GM21360 (cell line): ENCODE measurements at regions not wholly inside any gene's neighbourhood (a gene's known extent, or its start where the extent isn't known, plus 50 kb on each side); places are given as distances from the start of the nearest gene placed in this dataset.
"Not testable (repeated sequence)": the region's sequence is repeated elsewhere in the genome, so short reads cannot be mapped to it uniquely, and the experiment has no call there.

Experiments
- ATAC-seq: cut with Tn5 transposase; IDR thresholded peaks from one replicate; pipeline ENCODE4 v1.9.1; 2021; ENCODE audit warnings: mild to moderate bottlenecking, moderate library complexity; ENCODE audit not compliant: unreplicated experiment

DNA sequence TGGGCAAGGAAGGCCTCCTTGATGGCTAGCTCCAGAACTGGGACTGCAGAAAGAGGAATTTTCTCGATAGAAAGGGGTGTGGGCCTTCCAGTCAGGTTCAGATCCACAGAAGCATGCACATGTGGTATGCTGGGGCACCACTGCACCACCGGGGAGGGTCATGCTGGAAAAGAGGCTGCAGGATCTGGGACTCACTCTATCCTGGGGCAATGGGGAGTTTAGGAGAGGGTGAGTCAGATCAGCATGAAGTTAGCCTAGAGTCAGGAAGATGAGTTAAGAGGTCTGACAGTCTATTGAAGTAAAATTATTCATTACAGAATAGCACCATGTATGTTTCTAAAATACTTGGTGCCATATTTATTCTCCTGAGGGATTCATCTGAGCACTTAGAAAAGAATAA is 130.2 kb upstream of the TOPAZ1 start:
- no peak for ATAC-seq

DNA sequence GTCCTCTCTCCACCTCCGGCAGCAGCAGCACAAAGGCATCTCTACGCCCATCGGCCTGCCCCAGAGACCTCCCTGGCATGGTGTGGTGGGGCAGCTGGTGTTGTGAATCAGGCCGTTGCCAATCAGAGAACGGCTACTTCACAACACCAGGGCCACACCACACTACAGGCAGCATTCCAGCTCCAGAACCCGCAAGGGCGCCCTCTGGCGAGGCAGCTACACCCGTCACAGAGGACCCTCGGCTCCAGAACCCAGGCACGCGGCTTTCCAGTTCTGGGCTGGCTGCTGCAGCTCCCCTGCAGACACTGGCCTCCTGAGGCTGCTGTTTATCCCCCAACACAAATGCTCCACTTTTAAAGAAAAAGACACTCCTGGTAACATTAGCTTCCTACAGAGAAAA is 127.5 kb upstream of the TOPAZ1 start:
- ATAC-seq = peak; percentile 51

DNA sequence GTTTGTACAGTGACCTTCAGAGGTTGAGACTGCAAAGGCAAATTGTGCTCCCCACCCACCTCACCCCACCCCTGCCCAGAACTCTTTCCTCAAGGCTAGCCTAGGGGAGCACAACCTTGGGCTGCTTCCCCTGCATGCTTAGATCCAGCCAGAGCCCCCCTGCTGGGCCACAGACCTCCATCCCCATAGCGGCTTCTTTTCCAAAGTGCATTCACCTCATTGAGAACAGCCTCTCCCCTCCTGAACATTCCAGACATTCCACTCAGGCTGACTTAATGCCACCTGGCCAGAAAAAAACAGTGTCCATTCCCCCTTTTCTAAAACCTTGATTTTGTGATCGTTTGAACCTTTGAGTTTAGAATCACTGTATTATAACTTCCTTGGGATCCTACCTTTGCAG is 124.4 kb upstream of the TOPAZ1 start:
- ATAC-seq = no peak

DNA sequence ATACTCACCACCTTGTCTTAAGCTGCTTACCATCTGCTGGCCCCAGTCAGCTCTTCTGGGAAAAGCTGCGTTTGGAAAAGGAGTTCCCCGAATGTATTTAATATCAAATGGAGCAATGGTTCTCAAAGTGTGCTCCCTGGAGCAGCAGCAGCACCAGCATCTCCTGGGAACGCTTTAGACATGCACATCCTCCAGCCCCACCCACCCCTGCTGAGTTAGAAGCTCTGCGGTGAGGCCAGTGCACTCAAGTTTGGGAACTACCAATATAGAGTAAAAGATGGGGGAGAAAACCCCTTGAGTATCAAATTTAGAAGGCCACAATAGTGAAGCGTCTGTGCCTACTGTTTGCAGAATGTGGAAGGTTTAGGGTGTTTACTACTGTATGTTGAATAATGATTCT is 124.0 kb upstream of the TOPAZ1 start:
- ATAC-seq = no peak

DNA sequence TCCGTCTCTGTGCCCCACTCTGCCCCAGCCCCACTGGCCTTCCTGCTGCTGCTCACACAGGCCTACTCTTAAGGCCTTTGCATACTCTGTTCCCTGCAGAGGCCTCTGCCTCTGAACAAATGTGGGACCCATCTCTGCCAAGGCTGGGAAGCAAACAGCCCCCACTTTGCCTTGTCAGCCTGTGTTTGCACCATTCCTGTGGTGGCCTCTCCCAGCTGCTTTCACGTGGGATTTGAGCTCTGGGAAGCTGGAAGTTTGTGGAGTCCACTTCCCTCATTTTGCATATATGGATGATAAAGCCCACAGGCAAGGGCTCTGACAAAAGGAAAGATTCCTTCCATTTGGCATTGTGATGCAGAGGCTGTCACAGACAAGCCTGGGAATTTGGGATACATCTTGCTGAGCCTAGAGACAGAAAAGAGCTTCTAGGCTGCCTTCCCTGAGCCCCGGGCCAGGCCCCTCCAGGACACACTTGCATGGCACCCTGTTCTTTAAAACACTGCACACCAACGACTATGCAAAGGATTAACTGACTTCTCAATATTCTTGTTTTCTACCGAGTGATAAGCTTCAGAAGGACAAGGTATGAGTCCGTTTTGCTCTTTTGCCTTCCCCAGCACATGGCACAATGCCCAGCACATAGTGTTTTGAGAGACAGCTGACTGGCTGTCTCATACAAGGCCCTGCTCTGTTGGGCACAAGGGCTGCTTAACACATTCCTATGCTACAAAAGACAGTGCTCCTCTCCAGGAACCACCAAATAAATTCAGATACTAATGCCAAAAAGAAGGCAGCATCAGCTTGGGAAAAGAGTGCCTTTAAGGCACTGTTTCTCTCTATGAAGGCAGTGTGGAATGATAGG is 120.7 kb upstream of the TOPAZ1 start:
- ATAC-seq = no peak

DNA sequence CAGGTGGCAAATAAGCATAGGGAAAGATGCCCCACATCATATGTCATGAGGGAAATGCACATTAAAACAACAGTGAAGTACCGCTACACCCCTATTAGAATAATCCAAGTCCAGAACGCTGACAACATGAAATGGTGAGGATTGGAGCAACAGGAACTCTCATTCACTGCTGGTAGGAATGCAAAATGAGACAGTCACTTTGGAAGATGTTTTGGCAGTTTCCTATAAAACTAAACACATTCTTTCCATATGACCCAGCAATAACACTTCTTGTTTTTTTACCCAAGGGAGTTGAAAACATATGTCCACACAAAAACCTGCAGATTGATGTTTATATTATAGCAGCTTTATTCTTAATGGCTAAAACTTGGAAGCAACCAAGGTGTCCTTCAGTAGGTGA is 116.4 kb upstream of the TOPAZ1 start:
- ATAC-seq = no peak

DNA sequence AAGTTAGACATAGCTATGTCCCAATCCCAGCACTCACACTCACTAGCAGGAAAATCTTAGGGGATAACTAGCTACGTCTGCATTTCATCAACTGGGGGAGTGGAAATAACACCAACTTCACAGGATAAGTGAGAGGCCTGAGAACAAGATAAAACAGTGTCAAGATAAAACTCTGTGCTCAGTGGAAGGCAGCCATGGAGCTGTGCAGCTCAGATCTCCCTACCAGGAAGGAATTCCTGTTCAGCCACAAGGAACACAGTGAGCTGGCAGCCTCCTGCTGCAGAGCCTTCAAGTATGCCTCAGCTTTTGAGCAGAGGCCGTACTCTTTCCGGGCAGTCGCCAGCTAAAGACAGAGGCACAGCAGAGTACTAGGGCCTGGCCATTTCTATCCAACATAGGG is 115.8 kb upstream of the TOPAZ1 start:
- ATAC-seq = no peak

DNA sequence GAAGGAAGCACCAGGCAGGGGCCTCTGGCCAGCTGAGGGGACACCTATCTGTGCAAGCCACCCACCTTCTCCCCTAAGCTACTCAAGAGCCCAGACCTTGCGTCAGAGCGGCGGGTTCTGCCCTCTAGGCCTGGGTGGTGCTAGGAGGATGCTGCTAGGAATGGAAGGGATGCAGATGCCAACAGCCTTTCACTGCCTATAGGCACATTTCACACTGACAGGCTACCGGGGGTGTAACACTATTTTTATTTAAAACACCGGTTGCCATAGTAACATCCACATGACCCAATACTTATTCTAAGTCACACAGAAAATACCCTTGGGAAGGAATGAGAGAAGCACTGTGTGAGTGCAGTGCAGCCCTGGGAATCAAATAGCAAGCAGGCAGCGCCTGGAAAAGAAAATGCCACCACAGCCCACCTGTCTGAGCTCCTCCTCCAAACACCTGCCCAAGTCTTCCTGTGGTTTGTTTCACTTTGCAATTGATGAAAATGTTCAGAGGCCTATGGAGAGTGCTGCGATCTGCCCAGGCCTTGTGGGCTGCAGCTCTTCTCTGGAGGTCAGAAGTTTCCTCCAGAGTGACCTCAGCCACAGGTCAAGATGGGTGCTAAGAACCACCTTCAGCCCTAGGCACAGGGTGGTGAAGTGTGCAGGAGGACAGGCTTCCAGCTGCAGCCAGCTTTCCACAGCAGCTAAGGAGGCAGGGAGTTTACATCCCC is 113.5 kb upstream of the TOPAZ1 start:
- no peak for ATAC-seq

DNA sequence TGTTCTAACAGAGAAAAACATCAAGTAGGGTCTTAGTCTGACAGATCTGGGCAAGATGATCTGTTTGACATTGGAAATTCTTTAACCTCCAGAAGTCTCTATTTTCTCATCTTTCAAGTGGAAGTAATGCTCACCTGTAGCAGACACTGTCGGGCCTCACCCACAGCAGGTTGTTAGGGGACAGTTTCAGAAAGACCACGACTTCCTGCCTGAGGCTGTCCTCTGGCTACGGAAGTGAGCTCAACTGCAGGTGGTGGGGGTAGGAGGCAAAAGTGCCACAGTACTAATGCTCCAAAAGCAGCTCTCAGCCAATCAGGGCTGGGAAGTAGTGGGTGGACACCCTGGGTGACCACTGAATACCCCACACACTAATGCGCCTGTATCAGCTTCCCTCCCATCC is 111.4 kb upstream of the TOPAZ1 start:
- no peak for ATAC-seq

DNA sequence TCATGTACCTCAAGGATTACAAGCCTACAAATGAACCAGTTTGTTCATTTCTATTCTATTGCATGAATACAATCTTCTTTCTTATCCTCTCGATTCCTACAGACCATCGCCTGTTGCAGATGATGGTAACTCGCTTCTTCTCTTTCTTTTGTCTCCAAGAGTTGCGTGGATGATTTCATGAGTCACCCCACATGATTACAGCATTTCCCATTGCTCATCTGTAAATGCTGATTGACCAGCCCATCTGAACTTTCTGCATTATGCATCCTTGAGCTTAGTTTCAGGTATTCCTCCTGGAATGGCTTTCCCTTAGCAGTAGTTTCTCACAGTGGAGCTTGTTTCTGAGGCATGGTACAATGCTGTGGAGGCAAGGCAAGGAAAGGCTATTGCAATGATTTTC is 109.6 kb upstream of the TOPAZ1 start:
- ATAC-seq = no peak

DNA sequence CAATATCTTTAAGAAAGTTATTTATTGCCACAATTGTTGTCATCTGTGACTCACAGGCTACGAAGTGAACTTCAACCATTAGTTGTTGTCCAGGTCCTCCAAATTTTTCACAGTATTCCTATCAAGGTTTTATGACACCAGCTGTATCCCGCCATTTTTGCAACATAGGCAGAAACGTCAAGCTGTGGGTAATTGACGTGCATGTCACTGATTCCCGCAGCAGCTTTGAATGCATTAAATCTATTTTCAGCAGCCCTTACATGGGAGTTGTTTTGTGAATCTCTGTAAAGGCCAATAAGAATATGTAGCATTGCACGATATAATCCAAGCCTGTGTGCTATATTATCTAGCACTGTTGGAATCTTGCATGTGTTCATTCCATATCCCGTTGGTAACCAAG is 109.1 kb upstream of the TOPAZ1 start:
- no peak for ATAC-seq

DNA sequence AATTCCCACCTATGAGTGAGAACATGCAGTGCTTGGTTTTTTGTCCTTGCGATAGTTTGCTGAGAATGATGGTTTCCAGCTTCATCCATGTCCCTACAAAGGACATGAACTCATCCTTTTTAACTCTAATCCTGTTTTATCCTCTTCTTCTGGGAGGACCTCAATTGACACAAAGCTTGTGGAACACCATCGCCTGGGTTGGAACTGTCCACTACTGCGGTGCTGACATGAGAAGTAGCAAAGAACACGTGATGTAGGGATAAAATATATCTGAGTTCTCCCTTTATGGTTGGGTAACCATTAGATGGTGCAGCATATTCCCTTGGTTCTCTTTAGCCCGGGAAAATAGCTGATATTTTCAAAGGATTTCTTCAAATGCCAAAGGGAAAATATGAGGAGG is 105.3 kb upstream of the TOPAZ1 start:
- no peak for ATAC-seq

DNA sequence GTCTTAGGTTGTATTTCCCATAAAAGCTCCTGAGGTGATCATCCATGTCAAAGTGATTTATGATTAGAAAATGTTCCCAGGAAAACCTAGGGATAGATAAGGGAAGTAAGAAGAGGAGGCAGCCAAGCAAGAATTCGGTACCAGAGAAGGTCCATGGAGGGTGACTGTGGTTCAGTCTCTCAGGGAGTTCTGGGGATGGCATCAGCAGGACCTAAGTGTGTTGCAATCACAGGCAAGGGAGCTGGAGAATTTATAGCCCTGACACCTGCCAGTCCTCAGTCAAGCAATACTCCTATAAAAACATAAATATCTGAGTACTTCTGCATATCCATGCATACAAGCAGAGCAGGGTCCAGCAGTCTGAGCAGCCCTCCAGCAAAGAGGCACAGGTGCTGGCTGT is 95.6 kb upstream of the TOPAZ1 start:
- no peak for ATAC-seq

DNA sequence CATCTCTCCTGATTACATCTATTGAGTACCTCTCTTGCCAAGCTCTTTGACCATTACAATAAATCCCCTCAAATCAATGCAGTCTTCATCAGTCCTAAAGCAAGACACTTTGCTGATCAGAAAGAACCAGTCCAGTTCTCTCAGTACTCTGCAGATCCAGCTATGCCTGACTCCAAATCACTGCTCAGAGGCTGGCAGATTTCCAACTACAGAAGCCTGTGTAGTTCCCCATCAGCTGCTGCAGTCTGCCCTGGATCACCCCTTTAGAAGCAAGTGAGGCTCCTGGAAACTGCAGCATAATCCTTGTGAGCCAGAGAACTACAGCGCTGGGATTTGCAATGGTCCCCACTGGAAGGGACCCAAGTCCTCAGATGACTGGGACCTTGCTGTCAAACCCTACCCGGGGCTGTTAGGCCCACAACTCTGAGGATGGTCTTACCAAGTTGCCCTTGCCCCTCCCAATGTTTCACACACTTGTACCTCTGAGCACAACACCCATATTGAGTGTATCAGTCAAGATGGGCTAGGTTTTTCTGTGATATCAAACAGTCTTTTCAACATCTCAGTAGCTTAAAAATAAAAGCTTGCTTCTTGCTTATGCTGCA is 81.9 kb upstream of the TOPAZ1 start:
- no peak for ATAC-seq

DNA sequence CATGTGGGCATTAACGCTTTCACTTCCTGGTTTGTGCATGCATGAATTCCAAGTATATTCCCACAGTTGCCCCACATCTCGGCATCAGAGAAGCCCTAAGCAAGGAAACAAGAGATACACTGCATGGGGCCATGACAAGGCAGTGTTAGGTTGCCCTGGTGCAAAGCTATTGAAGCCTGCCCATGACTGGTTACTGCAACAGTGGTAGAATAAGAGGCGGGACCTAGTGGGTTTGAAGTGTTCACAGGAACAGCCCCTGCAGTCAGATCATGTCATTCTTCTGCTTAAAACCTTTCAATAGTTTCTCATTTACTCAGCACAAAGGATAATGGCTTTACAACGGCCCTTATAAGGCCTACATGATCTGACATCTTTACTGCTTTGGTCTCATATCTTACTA is 80.9 kb upstream of the TOPAZ1 start:
- ATAC-seq = no peak

DNA sequence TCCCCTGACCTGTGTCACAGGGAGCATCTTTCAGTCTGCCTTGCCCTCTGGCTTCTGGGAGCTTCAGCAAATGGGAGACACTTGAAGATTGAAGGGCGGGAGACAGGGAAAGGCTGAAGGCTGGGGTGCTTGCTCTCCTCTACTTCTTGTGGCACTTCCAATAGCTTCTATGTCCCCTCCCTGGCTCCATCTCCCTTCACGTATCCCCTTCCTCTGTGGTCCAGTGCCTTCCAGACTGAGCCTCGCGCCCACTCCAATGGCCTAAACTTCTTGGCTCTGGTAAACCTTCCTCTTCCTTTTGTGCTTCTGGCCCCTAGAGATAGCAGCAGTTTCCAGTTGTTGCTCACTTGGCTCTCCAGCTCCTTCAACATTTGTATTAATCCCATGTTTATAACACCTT is 69.8 kb upstream of the TOPAZ1 start:
- no peak for ATAC-seq

DNA sequence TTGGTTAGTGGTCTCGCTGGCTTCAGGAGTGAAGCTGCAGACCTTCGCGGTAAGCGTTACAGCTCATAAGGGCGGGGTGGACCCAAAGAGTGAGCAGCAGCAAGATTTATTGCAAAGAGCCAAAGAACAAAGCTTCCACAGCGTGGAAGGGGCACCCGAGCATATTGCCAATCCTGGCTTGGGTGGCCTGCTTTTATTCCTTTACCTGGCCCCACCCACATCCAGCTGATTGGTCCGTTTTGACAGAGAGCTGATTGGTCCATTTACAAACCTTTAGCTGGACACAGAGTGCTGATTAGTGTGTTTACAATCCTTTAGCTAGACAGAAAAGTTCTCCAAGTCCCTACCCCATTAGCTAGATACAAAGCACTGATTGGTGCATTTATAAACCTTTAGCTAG is 69.0 kb upstream of the TOPAZ1 start:
- not testable (repeated sequence) for ATAC-seq

DNA sequence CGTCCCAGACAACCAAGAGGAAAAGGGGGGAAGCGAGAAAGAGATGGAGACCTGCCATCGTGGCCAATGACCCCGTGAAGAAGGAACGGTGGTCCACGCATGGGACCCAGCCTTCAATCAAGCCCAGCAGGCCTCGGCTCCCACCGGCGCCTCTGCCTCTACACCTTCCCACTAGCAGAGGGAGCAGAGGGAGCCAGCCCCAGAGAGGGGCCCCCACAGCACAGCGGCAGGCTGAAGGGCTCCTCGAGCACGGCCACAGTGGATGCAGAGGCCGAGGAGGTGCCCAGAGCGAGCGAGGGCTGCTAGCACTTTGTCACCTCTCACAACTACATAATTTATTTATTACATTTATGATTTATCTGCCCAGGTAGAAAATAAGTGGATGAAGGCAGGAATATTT is 68.4 kb upstream of the TOPAZ1 start:
- ATAC-seq = no peak

DNA sequence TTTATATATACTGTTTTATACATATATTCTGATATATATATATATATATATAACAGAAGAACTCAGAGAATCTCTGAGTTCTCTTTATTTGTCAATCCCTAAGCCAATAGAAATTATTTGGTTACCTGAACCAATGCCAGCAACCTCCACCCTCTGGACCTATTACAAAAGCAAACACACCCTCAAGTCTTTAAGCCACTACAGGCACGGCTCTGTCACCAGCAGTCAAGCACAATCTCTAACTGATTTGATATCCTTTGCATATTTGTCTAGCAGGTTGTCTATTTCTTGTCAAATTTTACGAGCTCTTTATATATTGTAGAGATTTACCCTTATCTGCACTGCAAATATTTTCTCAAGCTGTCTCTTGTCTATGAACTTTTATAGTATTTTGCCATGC is 66.6 kb upstream of the TOPAZ1 start:
- ATAC-seq = no peak

DNA sequence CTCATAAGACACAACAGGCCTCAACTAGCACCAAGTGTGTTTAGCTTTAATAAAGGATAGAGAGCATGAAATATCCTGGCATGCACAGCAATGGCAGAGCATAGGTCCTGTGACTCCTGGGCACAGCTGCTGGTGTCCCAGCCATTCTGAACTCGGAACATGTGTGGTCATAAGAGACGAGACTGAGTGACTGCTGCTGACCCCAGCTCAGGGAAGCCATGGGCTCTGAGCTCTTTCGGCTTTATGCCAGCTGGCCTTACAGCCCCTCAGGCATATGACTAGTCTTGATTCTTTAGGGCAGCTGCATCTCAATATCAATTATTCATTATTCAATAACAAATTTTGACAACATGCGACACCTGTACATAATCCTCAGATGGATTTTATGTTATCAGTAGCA is 62.4 kb upstream of the TOPAZ1 start:
- ATAC-seq = no peak

DNA sequence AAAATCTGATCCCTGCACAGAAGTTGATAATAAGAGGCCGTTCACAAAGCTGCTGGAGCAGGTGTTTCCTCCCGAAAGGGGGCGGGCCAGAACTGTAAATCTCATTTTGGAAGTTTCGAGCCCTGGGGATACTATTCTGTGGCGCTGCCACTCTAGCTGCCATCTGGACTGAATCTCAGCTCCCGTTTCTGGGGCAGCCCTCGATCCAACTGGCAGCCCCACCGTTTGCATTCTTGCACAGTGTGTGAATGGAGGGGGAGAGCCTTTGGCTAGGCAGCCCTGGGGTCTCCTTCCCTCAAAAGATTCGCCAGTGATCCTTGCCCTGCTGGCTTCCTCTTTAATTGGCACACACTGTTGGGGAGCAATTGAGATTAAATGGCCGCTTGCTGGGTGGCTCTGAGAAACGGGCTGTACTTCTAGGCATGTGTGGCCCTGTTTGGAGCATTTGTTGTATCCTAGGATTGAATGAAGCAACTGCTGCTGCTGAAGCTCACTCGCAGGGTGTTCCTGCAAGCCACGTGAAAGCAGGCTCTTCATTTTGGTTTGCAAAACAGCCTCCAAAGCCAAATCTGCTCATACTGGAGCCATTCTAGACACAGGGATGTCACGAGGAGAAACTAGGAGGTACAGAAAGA is 57.2 kb upstream of the TOPAZ1 start:
- ATAC-seq = no peak
